ENCODE measurements at regions not wholly inside any gene's neighbourhood (a gene's known extent, or its start where the extent isn't known, plus 50 kb on each side); places are given as distances from the start of the nearest gene placed in this dataset.

GRCh38 chr4:59175617-59176016 lies 2024.5 kb upstream of the ADGRL3 start:
- DNase-seq (ENCODE audit: low read depth): no peak
- H3K36me3 ChIP-seq (ENCODE audit: control insufficient read depth, insufficient read depth, low read length): no peaks in the 10 kb centered on the region
- no peak for TF ChIP-seq CTCF (IDR thresholded peaks at IDR 0.05; ENCODE audit: insufficient read depth, low read length, poor library complexity, severe bottlenecking)
- H3K4me3 ChIP-seq (ENCODE audit: low read depth, low read length): no peak overlapping the region
- H3K27me3 ChIP-seq (ENCODE audit: control insufficient read depth, insufficient read depth, low read length): no peaks in the 10 kb centered on the region

- no peaks in the 10 kb centered on the region for H3K27me3 ChIP-seq (ENCODE audit: control insufficient read depth, insufficient read depth, low read length)
- no peak for DNase-seq (ENCODE audit: low read depth)
- no peak for TF ChIP-seq CTCF (IDR thresholded peaks at IDR 0.05; ENCODE audit: insufficient read depth, low read length, poor library complexity, severe bottlenecking)
- no peaks in the 10 kb centered on the region for H3K36me3 ChIP-seq (ENCODE audit: control insufficient read depth, insufficient read depth, low read length)
- no peak overlapping the region for H3K4me3 ChIP-seq (ENCODE audit: low read depth, low read length)
Observed at GRCh38 chr4:59179372-59179771, 2020.8 kb upstream of the ADGRL3 start.

GRCh38 chr4:59180161-59180560 lies 2020.0 kb upstream of the ADGRL3 start:
- H3K36me3 ChIP-seq (ENCODE audit: control insufficient read depth, insufficient read depth, low read length): no peaks in the 10 kb centered on the region
- no peaks in the 10 kb centered on the region for H3K27me3 ChIP-seq (ENCODE audit: control insufficient read depth, insufficient read depth, low read length)
- no peak overlapping the region for H3K4me3 ChIP-seq (ENCODE audit: low read depth, low read length)
- DNase-seq (ENCODE audit: low read depth): no peak
- TF ChIP-seq CTCF (IDR thresholded peaks at IDR 0.05; ENCODE audit: insufficient read depth, low read length, poor library complexity, severe bottlenecking): no peak

GRCh38 chr4:59180969-59181368 lies 2019.2 kb upstream of the ADGRL3 start:
- DNase-seq (ENCODE audit: low read depth): no peak
- Histone ChIP-seq H3K4me3 (ENCODE audit: low read depth, low read length) (no peak overlapping the region), H3K27me3 (ENCODE audit: control insufficient read depth, insufficient read depth, low read length) (no peaks in the 10 kb centered on the region), H3K36me3 (ENCODE audit: control insufficient read depth, insufficient read depth, low read length) (no peaks in the 10 kb centered on the region)
- no peak for TF ChIP-seq CTCF (IDR thresholded peaks at IDR 0.05; ENCODE audit: insufficient read depth, low read length, poor library complexity, severe bottlenecking)

- no peak overlapping the region for H3K4me3 ChIP-seq (ENCODE audit: low read depth, low read length)
- TF ChIP-seq CTCF (IDR thresholded peaks at IDR 0.05; ENCODE audit: insufficient read depth, low read length, poor library complexity, severe bottlenecking): no peak
- no peaks in the 10 kb centered on the region for H3K27me3 ChIP-seq (ENCODE audit: control insufficient read depth, insufficient read depth, low read length)
- DNase-seq (ENCODE audit: low read depth): no peak
- H3K36me3 ChIP-seq (ENCODE audit: control insufficient read depth, insufficient read depth, low read length): no peaks in the 10 kb centered on the region
Observed at GRCh38 chr4:59195839-59196238, 2004.3 kb upstream of the ADGRL3 start.

- no peak for TF ChIP-seq CTCF (IDR thresholded peaks at IDR 0.05; ENCODE audit: insufficient read depth, low read length, poor library complexity, severe bottlenecking)
- Histone ChIP-seq H3K27me3 (ENCODE audit: control insufficient read depth, insufficient read depth, low read length) (no peaks in the 10 kb centered on the region), H3K4me3 (ENCODE audit: low read depth, low read length) (no peak overlapping the region), H3K36me3 (ENCODE audit: control insufficient read depth, insufficient read depth, low read length) (no peaks in the 10 kb centered on the region)
- DNase-seq (ENCODE audit: low read depth): no peak
Observed at GRCh38 chr4:59200992-59201391, 1999.1 kb upstream of the ADGRL3 start.

Measured in kidney epithelial cell (primary cell).